H1 (cell line): ENCODE measurements at regions not wholly inside any gene's neighbourhood (a gene's known extent, or its start where the extent isn't known, plus 50 kb on each side); places are given as distances from the start of the nearest gene placed in this dataset.

ENCODE experiments used
- CTCF ChIA-PET: fragments of 300-600 bp; sonication (Branson Sonifier 250); formaldehyde crosslinking; loops from one replicate; lab custom pipeline; 2021; ENCODE audit not compliant: partially characterized antibody; lab: Charles Lee
- POLR2A ChIA-PET: fragments of 300-600 bp; sonication (Branson Sonifier 250); formaldehyde crosslinking; loops from one replicate; lab custom pipeline; 2021; ENCODE audit warnings: inconsistent platforms; ENCODE audit not compliant: partially characterized antibody; lab: Charles Lee
- DNase-seq, 2 experiments: peaks; one replicate each; pipeline versions ENCODE4 v3.0.0 to v3.0.0-alpha.2; 2010 to 2022; ENCODE audit warnings: low spot score in 2 of 2, low read depth in 1 of 2, mixed read lengths in 1 of 2
- FAIRE-seq: peaks from 2 replicates; lab custom pipeline; 2011; peaks lifted over from hg19 to GRCh38; lab: Jason Lieb, UNC
- H2AFZ ChIP-seq: 2 replicates; pipeline ENCODE4 v1.8.1; 2012; ENCODE audit warnings: low read length, inconsistent platforms
- H2AK5ac ChIP-seq: 2 replicates; pipeline ENCODE4 v1.6.1; 2013; ENCODE audit warnings: low read depth, low read length
- H2BK120ac ChIP-seq: replicated peaks from 2 replicates; pipeline ENCODE3; 2013; ENCODE audit warnings: low read depth, low read length, inconsistent platforms
- H2BK12ac ChIP-seq: 2 replicates; pipeline ENCODE4 v1.6.1; 2013; ENCODE audit warnings: low read depth, low read length
- H2BK15ac ChIP-seq: 2 replicates; pipeline ENCODE4 v1.6.1; 2013; ENCODE audit warnings: low read length
- H2BK20ac ChIP-seq: 2 replicates; pipeline ENCODE4 v1.6.1; 2013; ENCODE audit warnings: low read length
- H2BK5ac ChIP-seq: 2 replicates; pipeline ENCODE4 v1.6.1; 2013; ENCODE audit warnings: low read depth, low read length
- H3K14ac ChIP-seq: 2 replicates; pipeline ENCODE4 v1.6.1; 2013; ENCODE audit warnings: inconsistent platforms; ENCODE audit not compliant: insufficient read length
- H3K18ac ChIP-seq: 2 replicates; pipeline ENCODE4 v1.6.1; 2013; ENCODE audit warnings: low read length; ENCODE audit errors: extremely low read depth
- H3K23ac ChIP-seq: 2 replicates; pipeline ENCODE4 v1.6.1; 2013; ENCODE audit warnings: inconsistent platforms; ENCODE audit not compliant: insufficient read length
- H3K23me2 ChIP-seq: 2 replicates; pipeline ENCODE4 v1.6.1; 2013; ENCODE audit warnings: low read depth, low read length
- H3K27ac ChIP-seq: 2 replicates; pipeline ENCODE4 v1.6.1; 2011; ENCODE audit warnings: low read depth, low read length, inconsistent platforms
- H3K27me3 ChIP-seq, 4 experiments: replicated peaks in 1 of 4; 1 replicate in 1 of 4; 2 replicates in 3 of 4; pipeline versions ENCODE4 v1.6.1 to v1.8.1; 2011 to 2013; ENCODE audit warnings: low read length in 3 of 4, mild to moderate bottlenecking in 3 of 4, inconsistent platforms in 2 of 4, mixed read lengths in 2 of 4, moderate library complexity in 1 of 4; ENCODE audit not compliant: control insufficient read depth in 3 of 4, insufficient read depth in 3 of 4; ENCODE audit errors: extremely low read depth in 1 of 4
- H3K36me3 ChIP-seq, 4 experiments: 2 replicates each; pipeline versions ENCODE4 v1.6.1 to v1.8.1; 2011 to 2013; ENCODE audit warnings: mild to moderate bottlenecking in 4 of 4, low read length in 3 of 4, moderate library complexity in 2 of 4, control low read depth in 1 of 4, inconsistent platforms in 1 of 4; ENCODE audit not compliant: insufficient read depth in 4 of 4, control insufficient read depth in 2 of 4
- H3K4ac ChIP-seq: replicated peaks from 2 replicates; pipeline ENCODE3; 2013; ENCODE audit warnings: low read length, low read depth, mixed read lengths, inconsistent platforms; ENCODE audit not compliant: insufficient read length
- H3K4me1 ChIP-seq, 4 experiments: replicated peaks in 1 of 4; 1 replicate in 1 of 4; 2 replicates in 3 of 4; pipeline versions ENCODE4 v1.6.1 to v1.8.1; 2011 to 2013; ENCODE audit warnings: low read length in 3 of 4, inconsistent platforms in 2 of 4, mixed read lengths in 1 of 4; ENCODE audit not compliant: insufficient read depth in 4 of 4, control insufficient read depth in 3 of 4
- H3K4me2 ChIP-seq, 2 experiments: 2 replicates each; pipeline versions ENCODE4 v1.6.1 to v1.8.1; 2011 to 2013; ENCODE audit warnings: low read depth in 2 of 2, low read length in 2 of 2, control low read depth in 1 of 2, inconsistent platforms in 1 of 2, mild to moderate bottlenecking in 1 of 2; ENCODE audit not compliant: insufficient read depth in 1 of 2
- H3K4me3 ChIP-seq, 4 experiments: fragments of 200-600, 300-600 bp in 1 of 4; sonication (generic), shearing (Covaris generic), sonication (Bioruptor Twin) in 1 of 4; 2 replicates each; pipeline versions ENCODE4 v1.5.1 to v1.8.1; 2011 to 2016; ENCODE audit warnings: low read length in 4 of 4, low read depth in 3 of 4, control low read depth in 2 of 4, inconsistent platforms in 2 of 4, mild to moderate bottlenecking in 2 of 4, mixed read lengths in 1 of 4, moderate library complexity in 1 of 4; ENCODE audit not compliant: insufficient read depth in 2 of 4; ENCODE audit errors: extremely low read depth in 1 of 4
- H3K56ac ChIP-seq: replicated peaks from 2 replicates; pipeline ENCODE3; 2013; ENCODE audit warnings: low read depth, mild to moderate bottlenecking, mixed read lengths, low read length, inconsistent platforms; ENCODE audit not compliant: insufficient read length
- H3K79me1 ChIP-seq: 2 replicates; pipeline ENCODE4 v1.6.1; 2013; ENCODE audit warnings: low read depth, low read length, control low read depth
- H3K79me2 ChIP-seq, 2 experiments: 2 replicates each; pipeline versions ENCODE4 v1.6.1 to v1.8.1; 2012 to 2013; ENCODE audit warnings: low read length in 2 of 2, mild to moderate bottlenecking in 2 of 2, inconsistent platforms in 1 of 2; ENCODE audit not compliant: insufficient read depth in 2 of 2, control insufficient read depth in 1 of 2
- H3K9ac ChIP-seq, 4 experiments: replicated peaks in 1 of 4; 1 replicate in 1 of 4; 2 replicates in 3 of 4; pipeline versions ENCODE4 v1.6.1 to v1.8.1; 2011 to 2013; ENCODE audit warnings: low read depth in 3 of 4, low read length in 3 of 4, control low read depth in 2 of 4, mild to moderate bottlenecking in 2 of 4, moderate library complexity in 2 of 4, inconsistent platforms in 1 of 4; ENCODE audit errors: extremely low read depth in 1 of 4
- H3K9me3 ChIP-seq, 2 experiments: 2 replicates each; pipeline versions ENCODE4 v1.6.1 to v1.8.1; 2012 to 2013; ENCODE audit warnings: mild to moderate bottlenecking in 2 of 2, moderate library complexity in 2 of 2, control low read depth in 1 of 2, inconsistent platforms in 1 of 2, low read depth in 1 of 2, low read length in 1 of 2, mixed read lengths in 1 of 2; ENCODE audit not compliant: insufficient read depth in 2 of 2
- H4K20me1 ChIP-seq, 2 experiments: replicated peaks in 1 of 2; 2 replicates each; pipeline versions ENCODE3 to v1.8.1; 2011 to 2013; ENCODE audit warnings: inconsistent platforms in 2 of 2, low read length in 2 of 2, mild to moderate bottlenecking in 1 of 2; ENCODE audit not compliant: insufficient read depth in 2 of 2, control insufficient read depth in 1 of 2
- H4K5ac ChIP-seq: 2 replicates; pipeline ENCODE4 v1.6.1; 2013; ENCODE audit warnings: low read length, low read depth, mixed read lengths, inconsistent platforms; ENCODE audit not compliant: insufficient read length
- H4K8ac ChIP-seq: 2 replicates; pipeline ENCODE4 v1.8.0; 2013; ENCODE audit warnings: mild to moderate bottlenecking, moderate library complexity, low read length, inconsistent platforms; ENCODE audit not compliant: insufficient read depth; ENCODE audit errors: extremely low read depth
- H4K91ac ChIP-seq: replicated peaks from 2 replicates; pipeline ENCODE3; 2013; ENCODE audit warnings: low read length, mixed read lengths, inconsistent platforms; ENCODE audit not compliant: insufficient read length
- CEBPB ChIP-seq: IDR thresholded peaks from 2 replicates; pipeline ENCODE4 v1.6.1; 2012; ENCODE audit warnings: low read depth, low read length
- WGBS, 2 experiments: shearing (Covaris generic) in 1 of 2; methylation state at CpG; one replicate each; pipeline versions ENCODE4 v1.1.6 to v1.1.7; 2013 to 2015; ENCODE audit warnings: low lambda C conversion rate in 2 of 2, mixed read lengths in 2 of 2, inconsistent platforms in 1 of 2, low coverage in 1 of 2, missing lambda C conversion rate in 1 of 2; ENCODE audit not compliant: insufficient replicate concordance in 2 of 2, insufficient coverage in 1 of 2, insufficient read length in 1 of 2; ENCODE audit errors: extremely low coverage in 1 of 2, missing lambda C conversion rate in 1 of 2; 5-methylcytosine and 5-hydroxymethylcytosine counted together

DNA sequence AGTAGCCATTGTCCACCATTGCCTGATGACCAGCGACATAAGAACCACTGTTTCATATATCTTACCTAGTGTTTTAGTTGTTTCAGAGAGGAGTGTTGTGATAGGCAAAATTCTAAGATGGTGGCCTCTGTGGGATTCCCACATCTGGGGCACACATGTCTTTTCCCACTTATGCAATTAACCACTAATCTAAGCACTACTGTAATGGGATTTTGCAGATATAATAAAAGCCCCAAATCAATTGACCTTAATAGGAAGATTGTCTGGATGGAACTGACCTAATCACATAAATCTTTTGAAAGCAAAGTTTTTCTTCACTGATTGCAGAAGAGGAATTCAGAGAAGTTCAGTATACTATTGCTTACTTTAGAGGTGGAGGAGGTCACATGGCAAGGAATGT, 469.9 kb downstream of the NUP35 start:
- no peak overlapping the region for H2BK5ac ChIP-seq
- CTCF ChIA-PET = no interaction called here
- no peaks in the 10 kb centered on the region for H3K9me3 ChIP-seq
- no peak overlapping the region for H4K8ac ChIP-seq
- no peak overlapping the region for H4K5ac ChIP-seq
- no peak overlapping the region for H3K56ac ChIP-seq
- no peak overlapping the region for H3K23ac ChIP-seq
- no peak overlapping the region for H2BK20ac ChIP-seq
- TF ChIP-seq CEBPB = no peak
- TF ChIP-seq, all 59 proteins: peak for 0
- no peak overlapping the region for H3K18ac ChIP-seq
- no peak overlapping the region for H3K9ac ChIP-seq
- H3K14ac ChIP-seq = no peak overlapping the region
- no peak overlapping the region for H2BK15ac ChIP-seq
- POLR2A ChIA-PET = no interaction called here
- H3K79me1 ChIP-seq = no peaks in the 10 kb centered on the region
- DNase-seq (no peak), FAIRE-seq (no peak)
- no peak overlapping the region for H3K4me3 ChIP-seq
- H4K20me1 ChIP-seq = no peaks in the 10 kb centered on the region
- H2BK12ac ChIP-seq = no peak overlapping the region
- no peak overlapping the region for H2AK5ac ChIP-seq
- H3K27ac ChIP-seq = no peak overlapping the region
- H3K79me2 ChIP-seq = no peaks in the 10 kb centered on the region
- H3K4ac ChIP-seq = no peak overlapping the region
- H2BK120ac ChIP-seq = no peak overlapping the region
- no peaks in the 10 kb centered on the region; a peak in 1 of 8 replicates for H3K36me3 ChIP-seq
- no peaks in the 10 kb centered on the region for H3K27me3 ChIP-seq
- H4K91ac ChIP-seq = no peak overlapping the region
- H3K4me1 ChIP-seq = no peaks in the 10 kb centered on the region
- no peak overlapping the region for H3K4me2 ChIP-seq
- WGBS, 2 experiments = 95% methylated on average over 1 of the region's 1 CpG; no CpG with 5 or more reads in 1 of the 2 experiments
- H2AFZ ChIP-seq = 0 out of 2 replicates have a peak overlapping the region, but pooled peaks have one; percentile 20
- no peaks in the 10 kb centered on the region for H3K23me2 ChIP-seq
